Testis (tissue), 2 donors: ENCODE measurements at regions not wholly inside any gene's neighbourhood (a gene's known extent, or its start where the extent isn't known, plus 50 kb on each side); places are given as distances from the start of the nearest gene placed in this dataset.
A peak's percentile ranks its signal among the peaks of the same experiment; 100 is the strongest.

Experiments used
- DNase-seq: peaks from one replicate; pipeline ENCODE4 v3.0.0-alpha.2; 2019
- H3K27ac ChIP-seq, 2 donors: fragments of 200-600 bp; sonication (generic); one replicate each; pipeline ENCODE4 v1.5.1; 2019
- H3K27me3 ChIP-seq: fragments of 200-600 bp; sonication (generic); one replicate; pipeline ENCODE4 v1.5.1; 2019
- H3K36me3 ChIP-seq: fragments of 200-600 bp; sonication (generic); one replicate; pipeline ENCODE4 v1.5.1; 2017; ENCODE audit warnings: low read depth; ENCODE audit errors: missing control alignments
- H3K4me1 ChIP-seq: fragments of 200-600 bp; sonication (generic); one replicate; pipeline ENCODE4 v1.5.1; 2019
- H3K4me3 ChIP-seq, 2 donors: fragments of 200-600 bp; sonication (generic); one replicate each; pipeline ENCODE4 v1.5.1; 2017 to 2019
- H3K9me3 ChIP-seq: fragments of 200-600 bp; sonication (generic); one replicate; pipeline ENCODE4 v1.5.1; 2017
- CTCF ChIP-seq, 3 experiments: fragments of 450-650 bp in 2 of 3; fragments of 200-600 bp in 1 of 3; sonication (generic) in 1 of 3; IDR thresholded peaks; one replicate each; pipeline ENCODE4 v1.5.1; 2016 to 2019; ENCODE audit warnings: antibody characterized with exemption in 3 of 3, mild to moderate bottlenecking in 2 of 3, moderate library complexity in 1 of 3
- POLR2A ChIP-seq: fragments of 450-650 bp; IDR thresholded peaks from one replicate; pipeline ENCODE4 v1.6.1; 2017; ENCODE audit warnings: antibody characterized with exemption, mild to moderate bottlenecking, moderate library complexity
- WGBS, 2 donors: methylation state at CpG; one replicate each; pipeline ENCODE4 v1.1.5; 2018; 5-methylcytosine and 5-hydroxymethylcytosine counted together
- intact Hi-C: fragments of 100-400 bp; cut with DNase I; formaldehyde crosslinking; loops from one replicate; pipeline ENCODE4 v1.15.1; 2023; ENCODE audit warnings: low total_unique reads

DNA sequence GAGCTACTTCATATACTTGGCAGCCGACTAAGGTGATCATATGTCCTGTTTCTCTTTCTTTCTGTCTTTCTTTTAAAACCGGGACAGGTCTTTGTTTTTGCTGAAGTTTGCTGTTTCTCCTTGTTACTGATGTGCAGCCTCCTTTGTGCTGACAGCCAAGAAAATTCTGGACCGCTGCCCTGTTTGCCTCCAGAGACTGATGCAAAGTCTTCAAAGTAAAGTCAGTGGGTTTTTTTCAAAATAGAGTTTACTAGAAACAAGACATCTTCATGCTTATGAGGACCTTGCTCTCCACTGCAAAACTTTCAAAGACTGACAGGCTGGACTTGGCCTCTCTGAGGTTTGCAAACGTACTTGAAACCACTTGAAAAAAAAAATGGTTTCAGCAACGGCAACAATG lies 510.5 kb upstream of the MAP3K7 start:
- TF ChIP-seq CTCF (IDR thresholded peaks at IDR 0.05), result no peak
- no peak for TF ChIP-seq POLR2A
- Histone ChIP-seq H3K27ac (no peak overlapping the region), H3K9me3 (no peaks in the 10 kb centered on the region), H3K36me3 (no peaks in the 10 kb centered on the region), H3K4me3 (no peak overlapping the region), H3K27me3 (no peaks in the 10 kb centered on the region), H3K4me1 (no peaks in the 10 kb centered on the region)
- intact Hi-C loops, result no loop called here
- WGBS, 2 donors, result 39 to 49% methylated on average over 5 of the region's 5 CpGs
- peak; percentile 73 for DNase-seq

GRCh38 chr6:91094806-91095475 lies 508.1 kb upstream of the MAP3K7 start:
- H3K27ac ChIP-seq, result no peak overlapping the region
- DNase-seq, result no peak
- TF ChIP-seq POLR2A (no peak), CTCF (IDR thresholded peaks at IDR 0.05) (no peak)
- H3K4me1 ChIP-seq, result no peaks in the 10 kb centered on the region
- intact Hi-C loops, result no loop called here
- H3K4me3 ChIP-seq, result no peak overlapping the region
- no peaks in the 10 kb centered on the region for H3K27me3 ChIP-seq
- H3K9me3 ChIP-seq, result no peaks in the 10 kb centered on the region
- H3K36me3 ChIP-seq, result no peaks in the 10 kb centered on the region

- no peaks in the 10 kb centered on the region for H3K4me1 ChIP-seq
These were observed 507.5 kb upstream of the MAP3K7 start for GRCh38 chr6:91094341-91094740.

GRCh38 chr6:91088976-91089375 lies 502.1 kb upstream of the MAP3K7 start:
- WGBS, 2 donors, result 83 to 85% methylated on average over 2 of the region's 2 CpGs
- no peaks in the 10 kb centered on the region for H3K27me3 ChIP-seq
- intact Hi-C loops, result no loop called here
- H3K36me3 ChIP-seq, result no peaks in the 10 kb centered on the region
- H3K27ac ChIP-seq, result no peak overlapping the region
- TF ChIP-seq POLR2A (no peak), CTCF (IDR thresholded peaks at IDR 0.05) (no peak)
- H3K9me3 ChIP-seq, result no peaks in the 10 kb centered on the region
- H3K4me3 ChIP-seq, result no peak overlapping the region
- H3K4me1 ChIP-seq, result no peaks in the 10 kb centered on the region
- no peak for DNase-seq

More at GRCh38 chr6:91094341-91094740, 507.5 kb upstream of the MAP3K7 start:
- Histone ChIP-seq H3K27me3 (no peaks in the 10 kb centered on the region), H3K27ac (no peak overlapping the region), H3K4me3 (no peak overlapping the region), H3K36me3 (no peaks in the 10 kb centered on the region), H3K9me3 (no peaks in the 10 kb centered on the region)
- TF ChIP-seq POLR2A, result no peak
- no peak for TF ChIP-seq CTCF (IDR thresholded peaks at IDR 0.05)
- DNase-seq, result no peak
- intact Hi-C loops, result no loop called here

DNA sequence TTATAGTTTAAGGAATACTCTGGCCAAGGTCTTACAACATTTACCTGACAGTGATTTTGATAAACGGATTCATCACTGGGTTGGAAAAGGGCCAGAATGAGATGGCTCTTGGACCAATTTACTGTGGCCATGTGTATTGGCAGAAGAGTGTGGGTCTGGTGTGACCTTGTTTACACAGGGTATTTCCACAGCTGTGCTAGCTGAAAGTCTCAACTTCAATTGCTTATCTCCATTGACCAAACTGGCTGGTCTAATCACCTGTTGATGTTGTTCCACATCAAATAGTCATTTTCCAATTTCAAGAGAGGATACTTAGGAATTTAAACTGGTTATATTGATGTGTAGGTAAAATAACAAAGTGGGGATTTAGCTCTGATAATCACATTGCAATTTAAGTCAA lies 501.6 kb upstream of the MAP3K7 start:
- intact Hi-C loops, result no loop called here
- Histone ChIP-seq H3K27me3 (no peaks in the 10 kb centered on the region), H3K27ac (no peak overlapping the region), H3K9me3 (no peaks in the 10 kb centered on the region), H3K4me3 (no peak overlapping the region), H3K36me3 (no peaks in the 10 kb centered on the region), H3K4me1 (no peaks in the 10 kb centered on the region)
- no peak for TF ChIP-seq POLR2A
- no peak for TF ChIP-seq CTCF (IDR thresholded peaks at IDR 0.05)
- DNase-seq, result no peak
- 41% methylated on average over 1 of the region's 1 CpG for WGBS, 2 donors
